Panc1 (cell line): ENCODE measurements at regions not wholly inside any gene's neighbourhood (a gene's known extent, or its start where the extent isn't known, plus 50 kb on each side); places are given as distances from the start of the nearest gene placed in this dataset.

ENCODE experiments used
- ATAC-seq: fragments of 200-7000 bp; cut with Tn5 transposase; 2 replicates; pipeline ENCODE4 v1.9.1; 2020; ENCODE audit warnings: mild to moderate bottlenecking, moderate library complexity
- BruUV-seq: library from RNA; stranded (reverse); fragments of 400-500 nt; replicated peaks from 2 replicates; lab custom pipeline; 2021; lab: Mats Ljungman, UMichigan
- CTCF ChIA-PET: fragments of 300-600 bp; sonication (Branson Sonifier 250); formaldehyde crosslinking; loops from one replicate; lab custom pipeline; 2022; ENCODE audit warnings: antibody characterized with exemption; lab: Charles Lee
- POLR2A ChIA-PET: fragments of 300-600 bp; sonication (Branson Sonifier 250); formaldehyde crosslinking; loops from one replicate; lab custom pipeline; 2022; ENCODE audit warnings: antibody characterized with exemption; lab: Charles Lee
- DNase-seq: peaks from one replicate; pipeline ENCODE4 v3.0.0-alpha.2; 2010; ENCODE audit warnings: low read depth, low spot score
- H3K27ac ChIP-seq: 2 replicates; pipeline ENCODE4 v1.5.1; 2011; ENCODE audit warnings: mild to moderate bottlenecking, low read length, inconsistent platforms
- H3K27me3 ChIP-seq: fragments of 200-500 bp; sonication (Bioruptor generic); 2 replicates; pipeline ENCODE4 v1.6.0; 2014; ENCODE audit warnings: low read length, inconsistent platforms; ENCODE audit not compliant: control insufficient read depth, insufficient read depth
- H3K36me3 ChIP-seq: fragments of 200-500 bp; sonication (Bioruptor generic); 2 replicates; pipeline ENCODE4 v1.5.1; 2014; ENCODE audit warnings: inconsistent platforms, mild to moderate bottlenecking, low read length, moderate library complexity; ENCODE audit not compliant: control insufficient read depth, insufficient read depth
- H3K4me1 ChIP-seq: 2 replicates; pipeline ENCODE4 v1.5.1; 2011; ENCODE audit warnings: inconsistent platforms, mild to moderate bottlenecking, low read length, moderate library complexity; ENCODE audit not compliant: control insufficient read depth, insufficient read depth
- H3K4me3 ChIP-seq, 2 experiments: 2 replicates each; pipeline ENCODE4 v1.5.1; 2011 to 2012; ENCODE audit warnings: low read depth in 2 of 2, low read length in 2 of 2, mild to moderate bottlenecking in 2 of 2, inconsistent platforms in 1 of 2, moderate library complexity in 1 of 2
- H3K9me3 ChIP-seq: fragments of 200-500 bp; sonication (Bioruptor generic); 2 replicates; pipeline ENCODE4 v1.5.1; 2014; ENCODE audit warnings: low read depth, mild to moderate bottlenecking, inconsistent platforms, low read length, moderate library complexity; ENCODE audit not compliant: control insufficient read depth, insufficient read depth
- POLR2AphosphoS5 ChIP-seq: IDR thresholded peaks from 2 replicates; pipeline ENCODE4 v1.6.1; 2012; ENCODE audit warnings: mild to moderate bottlenecking, low read depth, low read length, moderate library complexity
- SIN3A ChIP-seq: IDR thresholded peaks from 2 replicates; pipeline ENCODE4 v1.6.1; 2012; ENCODE audit warnings: low read depth, mild to moderate bottlenecking, low read length, moderate library complexity, borderline replicate concordance; ENCODE audit not compliant: insufficient read depth
- TCF7L2 ChIP-seq: IDR thresholded peaks from 2 replicates; pipeline ENCODE4 v1.6.1; 2011; ENCODE audit warnings: mild to moderate bottlenecking, low read depth, low read length, inconsistent platforms
- in situ Hi-C: cut with HindIII; loops from 2 replicates; pipeline ENCODE4 v1.10.0; 2016; ENCODE audit warnings: low sequenced_read_pairs, low pct_unique_long_range_greater_than_20kb
- intact Hi-C: fragments of 100-400 bp; cut with micrococcal nuclease; formaldehyde crosslinking; loops from one replicate; pipeline ENCODE4 v1.10.0; 2022; ENCODE audit not compliant: unreplicated experiment
- TF ChIP-seq, protein P1 (sequence below): fragments of 450-650 bp; IDR thresholded peaks from 2 replicates; pipeline ENCODE4 v1.5.1; 2017; ENCODE audit warnings: mild to moderate bottlenecking
- TF ChIP-seq, protein P2 (sequence below), 2 experiments: IDR thresholded peaks; 2 replicates each; pipeline ENCODE4 v1.6.1; 2011 to 2012; ENCODE audit warnings: low read depth in 2 of 2, control low read depth in 1 of 2, low read length in 1 of 2, mild to moderate bottlenecking in 1 of 2, moderate library complexity in 1 of 2; ENCODE audit not compliant: insufficient read depth in 1 of 2

DNA sequence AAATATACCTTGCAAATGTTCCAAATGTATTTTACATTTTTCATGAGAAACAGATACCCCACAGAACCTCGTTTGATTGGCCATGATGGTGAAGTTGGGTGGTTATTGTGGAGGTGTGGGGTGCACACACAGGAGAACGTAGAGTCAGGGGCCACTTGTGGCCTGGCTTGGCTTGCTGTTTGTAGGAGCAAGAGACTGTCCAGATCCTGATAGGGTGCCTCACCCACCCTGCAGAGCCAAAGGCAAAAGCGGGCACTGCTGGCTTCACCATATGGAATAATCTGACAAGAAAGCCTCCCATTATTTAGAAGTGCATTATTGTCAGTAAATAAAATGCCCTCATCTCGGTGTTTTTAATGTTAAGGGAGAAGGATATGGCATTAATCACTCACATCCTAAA, 330.2 kb downstream of the TEX29 start:
- peaks cover 13% of the 10 kb centered on the region for H3K27me3 ChIP-seq
- TF ChIP-seq TCF7L2, result no peak
- TF ChIP-seq, protein P1, sequence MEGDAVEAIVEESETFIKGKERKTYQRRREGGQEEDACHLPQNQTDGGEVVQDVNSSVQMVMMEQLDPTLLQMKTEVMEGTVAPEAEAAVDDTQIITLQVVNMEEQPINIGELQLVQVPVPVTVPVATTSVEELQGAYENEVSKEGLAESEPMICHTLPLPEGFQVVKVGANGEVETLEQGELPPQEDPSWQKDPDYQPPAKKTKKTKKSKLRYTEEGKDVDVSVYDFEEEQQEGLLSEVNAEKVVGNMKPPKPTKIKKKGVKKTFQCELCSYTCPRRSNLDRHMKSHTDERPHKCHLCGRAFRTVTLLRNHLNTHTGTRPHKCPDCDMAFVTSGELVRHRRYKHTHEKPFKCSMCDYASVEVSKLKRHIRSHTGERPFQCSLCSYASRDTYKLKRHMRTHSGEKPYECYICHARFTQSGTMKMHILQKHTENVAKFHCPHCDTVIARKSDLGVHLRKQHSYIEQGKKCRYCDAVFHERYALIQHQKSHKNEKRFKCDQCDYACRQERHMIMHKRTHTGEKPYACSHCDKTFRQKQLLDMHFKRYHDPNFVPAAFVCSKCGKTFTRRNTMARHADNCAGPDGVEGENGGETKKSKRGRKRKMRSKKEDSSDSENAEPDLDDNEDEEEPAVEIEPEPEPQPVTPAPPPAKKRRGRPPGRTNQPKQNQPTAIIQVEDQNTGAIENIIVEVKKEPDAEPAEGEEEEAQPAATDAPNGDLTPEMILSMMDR, result no peak
- TF ChIP-seq POLR2AphosphoS5, result no peak
- TF ChIP-seq, protein P2, sequence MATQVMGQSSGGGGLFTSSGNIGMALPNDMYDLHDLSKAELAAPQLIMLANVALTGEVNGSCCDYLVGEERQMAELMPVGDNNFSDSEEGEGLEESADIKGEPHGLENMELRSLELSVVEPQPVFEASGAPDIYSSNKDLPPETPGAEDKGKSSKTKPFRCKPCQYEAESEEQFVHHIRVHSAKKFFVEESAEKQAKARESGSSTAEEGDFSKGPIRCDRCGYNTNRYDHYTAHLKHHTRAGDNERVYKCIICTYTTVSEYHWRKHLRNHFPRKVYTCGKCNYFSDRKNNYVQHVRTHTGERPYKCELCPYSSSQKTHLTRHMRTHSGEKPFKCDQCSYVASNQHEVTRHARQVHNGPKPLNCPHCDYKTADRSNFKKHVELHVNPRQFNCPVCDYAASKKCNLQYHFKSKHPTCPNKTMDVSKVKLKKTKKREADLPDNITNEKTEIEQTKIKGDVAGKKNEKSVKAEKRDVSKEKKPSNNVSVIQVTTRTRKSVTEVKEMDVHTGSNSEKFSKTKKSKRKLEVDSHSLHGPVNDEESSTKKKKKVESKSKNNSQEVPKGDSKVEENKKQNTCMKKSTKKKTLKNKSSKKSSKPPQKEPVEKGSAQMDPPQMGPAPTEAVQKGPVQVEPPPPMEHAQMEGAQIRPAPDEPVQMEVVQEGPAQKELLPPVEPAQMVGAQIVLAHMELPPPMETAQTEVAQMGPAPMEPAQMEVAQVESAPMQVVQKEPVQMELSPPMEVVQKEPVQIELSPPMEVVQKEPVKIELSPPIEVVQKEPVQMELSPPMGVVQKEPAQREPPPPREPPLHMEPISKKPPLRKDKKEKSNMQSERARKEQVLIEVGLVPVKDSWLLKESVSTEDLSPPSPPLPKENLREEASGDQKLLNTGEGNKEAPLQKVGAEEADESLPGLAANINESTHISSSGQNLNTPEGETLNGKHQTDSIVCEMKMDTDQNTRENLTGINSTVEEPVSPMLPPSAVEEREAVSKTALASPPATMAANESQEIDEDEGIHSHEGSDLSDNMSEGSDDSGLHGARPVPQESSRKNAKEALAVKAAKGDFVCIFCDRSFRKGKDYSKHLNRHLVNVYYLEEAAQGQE (IDR thresholded peaks at IDR 0.05; ENCODE audit: insufficient read depth in 1 of 2, low read depth in 2 of 2, low read length in 1 of 2), result no peak
- TF ChIP-seq SIN3A, result no peak
- no TSS peak for BruUV-seq

DNA sequence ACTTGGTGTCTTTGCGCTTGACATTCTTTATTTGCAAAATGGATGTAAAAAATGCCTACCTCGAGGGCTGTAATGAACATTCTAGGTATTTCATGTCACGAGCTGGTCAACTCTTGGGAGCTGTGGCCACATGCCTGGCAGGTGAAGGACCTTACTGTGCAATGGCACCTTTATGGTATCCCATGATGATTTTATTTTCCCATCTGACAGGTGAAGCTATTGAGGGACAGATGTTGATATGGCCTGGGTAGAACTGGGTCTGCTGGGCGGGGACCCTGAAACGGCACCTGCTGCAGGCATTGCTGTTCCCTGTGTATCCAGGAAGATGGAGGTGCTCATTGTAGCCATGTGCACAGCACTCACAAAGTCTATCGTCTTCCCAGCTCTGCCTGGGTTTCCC, 332.2 kb downstream of the TEX29 start:
- Histone ChIP-seq H3K4me1 (no peaks in the 10 kb centered on the region), H3K4me3 (no peak overlapping the region), H3K9me3 (no peaks in the 10 kb centered on the region), H3K27ac (no peak overlapping the region), H3K36me3 (no peaks in the 10 kb centered on the region), H3K27me3 (peaks cover 13% of the 10 kb centered on the region)
- TF ChIP-seq, protein P1, result no peak
- TF ChIP-seq SIN3A (no peak), POLR2AphosphoS5 (no peak)
- no TSS peak for BruUV-seq
- ChIA-PET POLR2A (no interaction called here), CTCF (no interaction called here)
- in situ Hi-C loops (no loop called here), intact Hi-C loops (no loop called here)
- DNase-seq (no peak), ATAC-seq (no peak)

More for the DNA sequence above, 330.2 kb downstream of the TEX29 start:
- intact Hi-C loops (no loop called here), in situ Hi-C loops (no loop called here)
- Histone ChIP-seq H3K9me3 (no peaks in the 10 kb centered on the region), H3K27ac (no peak overlapping the region), H3K36me3 (no peaks in the 10 kb centered on the region), H3K4me1 (no peaks in the 10 kb centered on the region), H3K4me3 (no peak overlapping the region)
- no peak for DNase-seq
- ATAC-seq, result no peak
- POLR2A ChIA-PET, result no interaction called here
- CTCF ChIA-PET, result no interaction called here

DNA sequence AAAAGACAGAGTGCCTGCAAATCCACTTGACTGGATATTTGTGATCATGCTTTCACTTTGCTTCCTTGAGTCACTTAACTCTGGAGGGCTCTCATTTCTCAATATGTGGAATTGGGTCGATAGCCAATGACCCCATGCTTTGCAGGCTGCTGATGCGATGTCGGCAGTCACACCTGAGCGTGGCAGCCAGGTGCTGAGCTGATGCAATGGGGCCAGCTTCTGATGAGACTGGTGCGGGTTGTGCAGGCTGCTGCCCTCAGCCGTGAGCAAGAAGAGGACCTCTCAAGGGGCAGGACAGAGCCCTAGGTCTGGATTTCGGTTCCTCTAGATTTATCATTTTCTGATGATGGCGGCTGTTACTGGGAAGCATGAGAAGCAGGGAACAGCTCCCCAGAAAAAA, 334.1 kb downstream of the TEX29 start:
- TF ChIP-seq SIN3A (no peak), POLR2AphosphoS5 (no peak), TCF7L2 (no peak)
- TF ChIP-seq, protein P2 (IDR thresholded peaks at IDR 0.05; ENCODE audit: insufficient read depth in 1 of 2, low read depth in 2 of 2, low read length in 1 of 2), result no peak
- TF ChIP-seq, protein P1, result no peak
- DNase-seq (no peak), ATAC-seq (no peak)
- Histone ChIP-seq H3K4me3 (no peak overlapping the region), H3K9me3 (no peaks in the 10 kb centered on the region), H3K27ac (no peak overlapping the region), H3K4me1 (no peaks in the 10 kb centered on the region), H3K27me3 (peaks cover 4% of the 10 kb centered on the region; the same call in 1 of the 2 replicates), H3K36me3 (no peaks in the 10 kb centered on the region)
- intact Hi-C loops, result no loop called here
- ChIA-PET POLR2A (no interaction called here), CTCF (no interaction called here)
- BruUV-seq, result no TSS peak
- in situ Hi-C loops, result no loop called here
